Thyroid gland (tissue), 4 donors: ENCODE measurements at regions not wholly inside any gene's neighbourhood (a gene's known extent, or its start where the extent isn't known, plus 50 kb on each side); places are given as distances from the start of the nearest gene placed in this dataset.

ENCODE experiments used
- DNase-seq, 2 donors: peaks; one replicate each; pipeline ENCODE4 v3.0.0-alpha.2; 2019
- H3K27ac ChIP-seq, 3 donors: fragments of 200-600 bp; sonication (generic); 1 replicate in 2 of 3; 2 replicates in 1 of 3; pipeline ENCODE4 v1.5.1; 2016 to 2019; ENCODE audit warnings: mild to moderate bottlenecking in 1 of 3, moderate library complexity in 1 of 3
- H3K27me3 ChIP-seq: fragments of 200-600 bp; sonication (generic); one replicate; pipeline ENCODE4 v1.5.1; 2019
- H3K36me3 ChIP-seq, 2 donors: fragments of 200-600 bp; sonication (generic); one replicate each; pipeline ENCODE4 v1.5.1; 2016 to 2019
- H3K4me1 ChIP-seq, 2 donors: fragments of 200-600 bp; sonication (generic); one replicate each; pipeline ENCODE4 v1.5.1; 2017 to 2019
- H3K4me3 ChIP-seq, 3 donors: fragments of 200-600 bp; sonication (generic); replicated peaks in 1 of 3; 1 replicate in 2 of 3; 2 replicates in 1 of 3; pipeline ENCODE4 v1.5.1; 2016; ENCODE audit warnings: mild to moderate bottlenecking in 1 of 3
- H3K9me3 ChIP-seq: fragments of 200-600 bp; sonication (generic); one replicate; pipeline ENCODE4 v1.5.1; 2017
- CTCF ChIP-seq, 6 experiments: fragments of 200-600 bp in 3 of 6; fragments of 450-650 bp in 3 of 6; sonication (generic) in 3 of 6; IDR thresholded peaks; one replicate each; pipeline ENCODE4 v1.5.1; 2016 to 2019; ENCODE audit warnings: antibody characterized with exemption in 6 of 6, mild to moderate bottlenecking in 2 of 6, inconsistent platforms in 1 of 6, moderate library complexity in 1 of 6
- POLR2A ChIP-seq, 2 donors: fragments of 450-650 bp; IDR thresholded peaks; one replicate each; pipeline ENCODE4 v1.6.1; 2017; ENCODE audit warnings: antibody characterized with exemption in 2 of 2, mild to moderate bottlenecking in 2 of 2, moderate library complexity in 1 of 2
- WGBS, 2 donors: methylation state at CpG; one replicate each; pipeline ENCODE4 v1.1.5; 2017; 5-methylcytosine and 5-hydroxymethylcytosine counted together
- intact Hi-C: fragments of 100-400 bp; cut with DNase I; formaldehyde crosslinking; loops from one replicate; pipeline ENCODE4 v1.15.1; 2023

- Histone ChIP-seq H3K4me1 (no peaks in the 10 kb centered on the region), H3K9me3 (no peaks in the 10 kb centered on the region), H3K4me3 (no peak overlapping the region), H3K36me3 (no peaks in the 10 kb centered on the region), H3K27me3 (no peaks in the 10 kb centered on the region), H3K27ac (no peak overlapping the region)
- intact Hi-C loops, result no loop called here
- DNase-seq, result no peak
- WGBS, 2 donors, result 86 to 92% methylated on average over 1 of the region's 1 CpG
- TF ChIP-seq POLR2A (IDR thresholded peaks at IDR 0.05), result no peak
- TF ChIP-seq CTCF (IDR thresholded peaks at IDR 0.05), result no peak
These were observed 65.2 kb upstream of the ANKEF1 start for GRCh38 chr20:9969626-9970025.

GRCh38 chr20:9968015-9968414 is 66.8 kb upstream of the ANKEF1 start:
- no peak overlapping the region for H3K4me3 ChIP-seq
- TF ChIP-seq CTCF (IDR thresholded peaks at IDR 0.05), result no peak
- no peak for TF ChIP-seq POLR2A (IDR thresholded peaks at IDR 0.05)
- no peaks in the 10 kb centered on the region for H3K4me1 ChIP-seq
- H3K27me3 ChIP-seq, result no peaks in the 10 kb centered on the region
- H3K9me3 ChIP-seq, result no peaks in the 10 kb centered on the region
- intact Hi-C loops, result no loop called here
- no peaks in the 10 kb centered on the region for H3K36me3 ChIP-seq
- no peak overlapping the region for H3K27ac ChIP-seq
- no peak for DNase-seq
- 39 to 48% methylated on average over 1 of the region's 1 CpG for WGBS, 2 donors

DNA sequence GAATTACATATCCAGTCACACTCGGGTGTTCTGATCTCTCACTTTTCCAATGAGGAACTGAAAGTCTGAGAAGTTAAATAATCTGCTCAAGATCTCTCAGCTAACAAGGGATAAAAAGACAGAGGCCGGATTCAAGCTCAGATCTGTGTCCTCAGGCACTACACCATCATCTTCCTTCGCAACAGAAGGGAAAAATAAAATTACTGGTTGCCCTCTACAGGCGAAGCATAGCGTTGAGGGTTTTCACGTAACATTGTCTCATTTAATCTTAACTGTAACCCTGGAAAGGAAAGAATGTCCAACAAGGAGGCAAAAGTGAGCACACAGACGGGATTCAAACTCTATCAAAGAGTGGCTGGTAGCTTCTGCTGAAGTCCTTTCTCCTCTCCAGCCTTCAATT is 67.8 kb upstream of the ANKEF1 start:
- no peak overlapping the region for H3K27ac ChIP-seq
- H3K36me3 ChIP-seq, result no peaks in the 10 kb centered on the region
- H3K4me3 ChIP-seq, result no peak overlapping the region
- TF ChIP-seq CTCF (IDR thresholded peaks at IDR 0.05) (no peak), POLR2A (IDR thresholded peaks at IDR 0.05) (no peak)
- no peaks in the 10 kb centered on the region for H3K9me3 ChIP-seq
- DNase-seq, result no peak
- WGBS, 2 donors, result 49 to 63% methylated on average over 7 of the region's 7 CpGs
- no peaks in the 10 kb centered on the region for H3K4me1 ChIP-seq
- H3K27me3 ChIP-seq, result no peaks in the 10 kb centered on the region
- intact Hi-C loops, result no loop called here

GRCh38 chr20:9963029-9963428 is 71.8 kb upstream of the ANKEF1 start:
- no peak overlapping the region for H3K4me3 ChIP-seq
- H3K27ac ChIP-seq, result no peak overlapping the region
- no peaks in the 10 kb centered on the region for H3K36me3 ChIP-seq
- no peak for DNase-seq
- intact Hi-C loops, result no loop called here
- TF ChIP-seq POLR2A (IDR thresholded peaks at IDR 0.05) (no peak), CTCF (IDR thresholded peaks at IDR 0.05) (no peak)
- 71 to 82% methylated on average over 4 of the region's 4 CpGs for WGBS, 2 donors
- no peaks in the 10 kb centered on the region for H3K9me3 ChIP-seq
- H3K27me3 ChIP-seq, result no peaks in the 10 kb centered on the region
- H3K4me1 ChIP-seq, result no peaks in the 10 kb centered on the region

GRCh38 chr20:9958693-9959092 is 76.1 kb upstream of the ANKEF1 start:
- no peak for DNase-seq
- H3K4me3 ChIP-seq, result no peak overlapping the region
- H3K9me3 ChIP-seq, result no peaks in the 10 kb centered on the region
- H3K4me1 ChIP-seq, result no peaks in the 10 kb centered on the region
- no peak overlapping the region for H3K27ac ChIP-seq
- intact Hi-C loops, result no loop called here
- H3K36me3 ChIP-seq, result no peaks in the 10 kb centered on the region
- no peaks in the 10 kb centered on the region for H3K27me3 ChIP-seq
- TF ChIP-seq CTCF (IDR thresholded peaks at IDR 0.05) (no peak), POLR2A (IDR thresholded peaks at IDR 0.05) (no peak)
